ENCODE measurements at regions not wholly inside any gene's neighbourhood (a gene's known extent, or its start where the extent isn't known, plus 50 kb on each side); places are given as distances from the start of the nearest gene placed in this dataset.

- no peak for DNase-seq
- Mint-ChIP-seq H3K9me3 (no peaks in the 10 kb centered on the region), H3K4me1 (ENCODE audit: low read depth) (no peaks in the 10 kb centered on the region), H3K27ac (no peak overlapping the region), H3K27me3 (no peaks in the 10 kb centered on the region), H3K36me3 (ENCODE audit: low read depth) (no peaks in the 10 kb centered on the region), H3K4me3 (no peak overlapping the region)
- no peaks in the 10 kb centered on the region for H3K4me1 ChIP-seq (ENCODE audit: insufficient read depth, low read length)
- ChIA-PET CTCF (no interaction called here), POLR2A (no interaction called here)
- no peak overlapping the region for H3K27ac ChIP-seq (ENCODE audit: low read depth in 1 of 2, low read length in 2 of 2)
- no peak for ATAC-seq (ENCODE audit: poor library complexity)
- TF ChIP-seq, protein P1, sequence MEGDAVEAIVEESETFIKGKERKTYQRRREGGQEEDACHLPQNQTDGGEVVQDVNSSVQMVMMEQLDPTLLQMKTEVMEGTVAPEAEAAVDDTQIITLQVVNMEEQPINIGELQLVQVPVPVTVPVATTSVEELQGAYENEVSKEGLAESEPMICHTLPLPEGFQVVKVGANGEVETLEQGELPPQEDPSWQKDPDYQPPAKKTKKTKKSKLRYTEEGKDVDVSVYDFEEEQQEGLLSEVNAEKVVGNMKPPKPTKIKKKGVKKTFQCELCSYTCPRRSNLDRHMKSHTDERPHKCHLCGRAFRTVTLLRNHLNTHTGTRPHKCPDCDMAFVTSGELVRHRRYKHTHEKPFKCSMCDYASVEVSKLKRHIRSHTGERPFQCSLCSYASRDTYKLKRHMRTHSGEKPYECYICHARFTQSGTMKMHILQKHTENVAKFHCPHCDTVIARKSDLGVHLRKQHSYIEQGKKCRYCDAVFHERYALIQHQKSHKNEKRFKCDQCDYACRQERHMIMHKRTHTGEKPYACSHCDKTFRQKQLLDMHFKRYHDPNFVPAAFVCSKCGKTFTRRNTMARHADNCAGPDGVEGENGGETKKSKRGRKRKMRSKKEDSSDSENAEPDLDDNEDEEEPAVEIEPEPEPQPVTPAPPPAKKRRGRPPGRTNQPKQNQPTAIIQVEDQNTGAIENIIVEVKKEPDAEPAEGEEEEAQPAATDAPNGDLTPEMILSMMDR (IDR thresholded peaks at IDR 0.05) = no peak
- no peaks in the 10 kb centered on the region for H3K36me3 ChIP-seq (ENCODE audit: insufficient read depth, low read length)
- H3K9me3 ChIP-seq (ENCODE audit: control insufficient read depth in 1 of 2, insufficient read depth in 1 of 2, low read length in 2 of 2) = no peaks in the 10 kb centered on the region
- intact Hi-C loops (cut with DNase I, micrococcal nuclease) = no loop called here
- no peaks in the 10 kb centered on the region for H3K27me3 ChIP-seq (ENCODE audit: control insufficient read depth in 1 of 2, insufficient read depth in 2 of 2, low read length in 2 of 2)
- H3K4me3 ChIP-seq (ENCODE audit: low read length) = no peak overlapping the region
Observed at GRCh38 chr6:21536280-21536766, 57.2 kb upstream of the SOX4 start.

GRCh38 chr6:21537637-21538036 is 55.9 kb upstream of the SOX4 start:
- DNase-seq (no peak), ATAC-seq (ENCODE audit: poor library complexity) (no peak)
- Mint-ChIP-seq H3K27me3 (no peaks in the 10 kb centered on the region), H3K4me1 (ENCODE audit: low read depth) (no peaks in the 10 kb centered on the region), H3K9me3 (no peaks in the 10 kb centered on the region), H3K36me3 (ENCODE audit: low read depth) (no peaks in the 10 kb centered on the region), H3K4me3 (no peak overlapping the region), H3K27ac (no peak overlapping the region)
- Histone ChIP-seq H3K4me3 (ENCODE audit: low read length) (no peak overlapping the region), H3K9me3 (ENCODE audit: control insufficient read depth in 1 of 2, insufficient read depth in 1 of 2, low read length in 2 of 2) (no peaks in the 10 kb centered on the region), H3K27me3 (ENCODE audit: control insufficient read depth in 1 of 2, insufficient read depth in 2 of 2, low read length in 2 of 2) (no peaks in the 10 kb centered on the region), H3K27ac (ENCODE audit: low read depth in 1 of 2, low read length in 2 of 2) (no peak overlapping the region), H3K4me1 (ENCODE audit: insufficient read depth, low read length) (no peaks in the 10 kb centered on the region), H3K36me3 (ENCODE audit: insufficient read depth, low read length) (no peaks in the 10 kb centered on the region)
- intact Hi-C loops (cut with DNase I, micrococcal nuclease) = no loop called here
- TF ChIP-seq, protein P1 (IDR thresholded peaks at IDR 0.05) = no peak
- ChIA-PET POLR2A (no interaction called here), CTCF (interaction anchor here (0.6 kb wide), 1 partner anchor 542 kb away, joined by 3 read pairs; no protein-coding TSS in a partner anchor)

DNA sequence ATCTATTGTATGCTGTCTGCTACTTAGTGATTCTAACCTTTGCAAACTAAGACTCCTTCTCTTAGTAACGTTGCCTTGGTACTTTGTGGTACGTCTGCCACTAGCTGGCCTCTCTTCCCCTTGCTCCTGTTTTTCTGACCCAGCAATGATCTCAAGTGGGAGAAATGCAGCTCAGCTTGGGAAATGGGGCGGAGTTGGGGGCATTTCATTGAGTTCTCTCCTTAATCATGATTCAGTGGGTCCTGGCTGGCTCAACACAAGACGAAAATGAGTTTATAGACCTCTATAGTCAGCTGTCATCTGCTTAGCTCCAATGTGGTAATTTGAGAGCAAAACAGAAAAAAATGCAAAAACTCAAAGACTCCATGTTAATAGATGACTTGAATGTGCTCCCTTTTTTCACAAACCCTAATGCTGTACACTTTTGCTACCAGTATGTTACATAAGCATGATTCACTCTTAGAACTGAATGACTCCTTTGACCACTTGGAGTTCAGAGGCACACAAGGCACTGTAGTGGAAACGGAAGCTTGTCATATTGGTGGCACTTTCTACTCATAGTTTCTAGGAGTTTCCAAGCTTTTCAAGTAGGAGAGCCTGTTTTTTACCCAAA is 55.3 kb upstream of the SOX4 start:
- Mint-ChIP-seq H3K4me3 (no peak overlapping the region), H3K27me3 (no peaks in the 10 kb centered on the region), H3K4me1 (ENCODE audit: low read depth) (no peaks in the 10 kb centered on the region), H3K27ac (no peak overlapping the region), H3K9me3 (no peaks in the 10 kb centered on the region), H3K36me3 (ENCODE audit: low read depth) (no peaks in the 10 kb centered on the region)
- Histone ChIP-seq H3K4me1 (ENCODE audit: insufficient read depth, low read length) (no peaks in the 10 kb centered on the region), H3K4me3 (ENCODE audit: low read length) (no peak overlapping the region), H3K27me3 (ENCODE audit: control insufficient read depth in 1 of 2, insufficient read depth in 2 of 2, low read length in 2 of 2) (no peaks in the 10 kb centered on the region), H3K9me3 (ENCODE audit: control insufficient read depth in 1 of 2, insufficient read depth in 1 of 2, low read length in 2 of 2) (no peaks in the 10 kb centered on the region), H3K27ac (ENCODE audit: low read depth in 1 of 2, low read length in 2 of 2) (no peak overlapping the region), H3K36me3 (ENCODE audit: insufficient read depth, low read length) (no peaks in the 10 kb centered on the region)
- POLR2A ChIA-PET = no interaction called here
- DNase-seq = no peak
- TF ChIP-seq, protein P1 (IDR thresholded peaks at IDR 0.05) = no peak
- ATAC-seq (ENCODE audit: poor library complexity) = no peak
- CTCF ChIA-PET = interaction anchor here (0.6 kb wide), 1 partner anchor 542 kb away, joined by 3 read pairs; no protein-coding TSS in a partner anchor
- intact Hi-C loops (cut with DNase I, micrococcal nuclease) = no loop called here

Measured in CD4-positive, alpha-beta T cell (primary cell).